ENCODE measurements at regions not wholly inside any gene's neighbourhood (a gene's known extent, or its start where the extent isn't known, plus 50 kb on each side); places are given as distances from the start of the nearest gene placed in this dataset.

DNA sequence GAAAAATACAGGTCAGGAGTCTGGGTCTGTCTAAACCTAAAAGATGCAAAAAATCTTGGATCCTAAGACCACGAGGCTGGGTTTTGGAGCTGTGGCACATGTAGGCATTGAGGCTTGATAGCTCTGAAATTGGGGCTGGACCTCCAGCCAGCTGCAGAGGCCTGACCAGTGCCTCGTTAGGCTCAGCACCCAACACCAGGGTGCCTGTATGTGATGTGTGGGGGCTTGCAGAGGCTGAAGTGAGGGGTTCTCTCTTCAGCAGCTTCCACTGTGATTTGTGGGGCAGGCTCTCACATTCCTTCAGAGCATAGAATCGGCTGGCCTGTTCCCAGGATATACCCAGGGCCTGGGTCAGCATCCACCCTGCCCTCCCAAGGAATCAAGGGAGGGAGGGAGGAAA lies 247.8 kb downstream of the BUB3 start:
- ATAC-seq (no peak), DNase-seq (no peak)
- peaks cover 0 to 30% (median 11%) of the 10 kb centered on the region in 12 donors for H3K9me3 ChIP-seq
- TF ChIP-seq, protein P1, sequence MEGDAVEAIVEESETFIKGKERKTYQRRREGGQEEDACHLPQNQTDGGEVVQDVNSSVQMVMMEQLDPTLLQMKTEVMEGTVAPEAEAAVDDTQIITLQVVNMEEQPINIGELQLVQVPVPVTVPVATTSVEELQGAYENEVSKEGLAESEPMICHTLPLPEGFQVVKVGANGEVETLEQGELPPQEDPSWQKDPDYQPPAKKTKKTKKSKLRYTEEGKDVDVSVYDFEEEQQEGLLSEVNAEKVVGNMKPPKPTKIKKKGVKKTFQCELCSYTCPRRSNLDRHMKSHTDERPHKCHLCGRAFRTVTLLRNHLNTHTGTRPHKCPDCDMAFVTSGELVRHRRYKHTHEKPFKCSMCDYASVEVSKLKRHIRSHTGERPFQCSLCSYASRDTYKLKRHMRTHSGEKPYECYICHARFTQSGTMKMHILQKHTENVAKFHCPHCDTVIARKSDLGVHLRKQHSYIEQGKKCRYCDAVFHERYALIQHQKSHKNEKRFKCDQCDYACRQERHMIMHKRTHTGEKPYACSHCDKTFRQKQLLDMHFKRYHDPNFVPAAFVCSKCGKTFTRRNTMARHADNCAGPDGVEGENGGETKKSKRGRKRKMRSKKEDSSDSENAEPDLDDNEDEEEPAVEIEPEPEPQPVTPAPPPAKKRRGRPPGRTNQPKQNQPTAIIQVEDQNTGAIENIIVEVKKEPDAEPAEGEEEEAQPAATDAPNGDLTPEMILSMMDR (IDR thresholded peaks at IDR 0.05): no peak
- TF ChIP-seq POLR2A (IDR thresholded peaks at IDR 0.05): no peak
- H3K4me1 ChIP-seq: no peaks in the 10 kb centered on the region
- H3K36me3 ChIP-seq: no peaks in the 10 kb centered on the region
- no peak overlapping the region for H3K4me3 ChIP-seq
- WGBS, 4 donors: 70 to 83% (median 76%) methylated on average over 3 of the region's 3 CpGs
- H3K27ac ChIP-seq: no peak overlapping the region
- intact Hi-C loops (cut with DNase I): no loop called here
- H3K27me3 ChIP-seq: no peaks in the 10 kb centered on the region

DNA sequence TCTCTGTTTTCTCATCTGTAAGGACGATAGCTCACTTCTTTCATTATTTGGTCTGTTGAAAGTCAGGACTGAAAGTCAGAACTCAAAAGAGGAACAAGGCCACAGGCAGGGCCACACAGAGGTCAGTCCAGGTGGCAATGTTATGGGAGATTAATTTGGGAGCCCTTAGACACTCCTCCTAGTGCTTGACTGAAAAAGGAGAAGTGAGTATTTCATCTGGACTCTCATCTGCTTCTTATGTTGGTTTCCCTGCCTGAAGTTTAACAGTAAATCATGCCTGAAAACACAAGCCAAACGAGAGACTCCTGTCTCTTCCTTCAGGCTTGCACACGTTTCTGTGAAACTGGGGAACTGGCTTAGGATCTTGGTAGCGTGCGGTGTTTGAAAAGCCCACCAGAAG lies 248.5 kb downstream of the BUB3 start:
- no peak overlapping the region for H3K4me3 ChIP-seq
- intact Hi-C loops (cut with DNase I): no loop called here
- H3K27ac ChIP-seq: no peak overlapping the region
- no peaks in the 10 kb centered on the region for H3K36me3 ChIP-seq
- ATAC-seq (no peak), DNase-seq (no peak)
- H3K9me3 ChIP-seq: peaks cover 0 to 30% (median 11%) of the 10 kb centered on the region in 12 donors
- no peaks in the 10 kb centered on the region for H3K27me3 ChIP-seq
- TF ChIP-seq, protein P1 (IDR thresholded peaks at IDR 0.05): no peak
- TF ChIP-seq POLR2A (IDR thresholded peaks at IDR 0.05): no peak
- WGBS, 4 donors: 72 to 87% (median 75%) methylated on average over 5 of the region's 5 CpGs
- H3K4me1 ChIP-seq: no peaks in the 10 kb centered on the region

DNA sequence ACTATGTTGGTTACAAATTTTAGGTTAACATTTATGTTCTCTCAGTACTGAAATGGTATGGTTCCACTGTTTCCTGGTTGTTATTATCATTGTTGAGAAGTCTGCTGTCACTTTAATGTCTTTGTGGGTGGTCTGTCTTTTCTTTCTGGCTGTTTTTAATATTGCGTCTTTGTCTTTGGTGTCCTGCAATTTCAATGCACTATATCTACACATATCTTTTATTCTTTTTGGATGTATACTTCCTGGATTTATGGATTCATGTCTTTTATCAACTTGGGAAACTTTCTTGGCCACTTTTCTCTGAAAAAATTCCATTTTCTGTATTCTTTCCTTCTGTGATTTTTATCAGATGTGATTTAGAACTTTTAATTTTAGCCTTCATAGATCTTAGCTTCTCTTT lies 250.2 kb downstream of the BUB3 start:
- intact Hi-C loops (cut with DNase I): no loop called here
- 89 to 96% (median 94%) methylated on average over 1 of the region's 1 CpG for WGBS, 4 donors
- no peaks in the 10 kb centered on the region for H3K36me3 ChIP-seq

DNA sequence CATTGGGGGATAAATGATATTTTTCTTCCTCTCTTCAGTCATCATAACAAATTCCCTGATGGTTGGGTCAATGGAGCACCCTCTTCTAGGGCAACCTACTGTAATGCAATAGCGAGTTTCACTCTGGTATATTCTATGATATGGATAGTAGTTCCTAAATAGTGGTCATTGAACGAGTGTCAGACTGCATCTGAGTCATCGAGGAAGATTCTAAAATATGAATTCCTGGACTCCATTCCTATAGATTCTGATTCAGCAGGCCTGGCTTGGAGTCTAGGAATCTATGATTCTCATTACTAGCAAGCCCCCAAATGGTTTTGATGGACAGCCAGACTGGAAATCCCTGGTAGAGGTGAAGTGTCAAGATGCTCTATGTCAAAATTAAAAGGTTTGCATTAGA lies 254.5 kb downstream of the BUB3 start:
- no peaks in the 10 kb centered on the region for H3K4me1 ChIP-seq
- no peaks in the 10 kb centered on the region for H3K36me3 ChIP-seq
- ATAC-seq (no peak), DNase-seq (no peak)
- no peak overlapping the region for H3K4me3 ChIP-seq
- WGBS, 4 donors: 75 to 78% (median 77%) methylated on average over 3 of the region's 3 CpGs
- TF ChIP-seq, protein P1 (IDR thresholded peaks at IDR 0.05): no peak
- no peak for TF ChIP-seq POLR2A (IDR thresholded peaks at IDR 0.05)
- intact Hi-C loops (cut with DNase I): no loop called here
- no peak overlapping the region for H3K27ac ChIP-seq
- peaks cover 0 to 3% (median 0%) of the 10 kb centered on the region in 9 donors for H3K27me3 ChIP-seq
- H3K9me3 ChIP-seq: peaks cover 0 to 16% (median 10%) of the 10 kb centered on the region in 12 donors

More for the DNA sequence above, 250.2 kb downstream of the BUB3 start:
- DNase-seq (no peak), ATAC-seq (no peak)
- Histone ChIP-seq H3K9me3 (peaks cover 0 to 24% (median 11%) of the 10 kb centered on the region in 12 donors), H3K4me1 (no peaks in the 10 kb centered on the region), H3K4me3 (no peak overlapping the region), H3K27ac (no peak overlapping the region), H3K27me3 (no peaks in the 10 kb centered on the region)
- no peak for TF ChIP-seq POLR2A (IDR thresholded peaks at IDR 0.05)
- TF ChIP-seq, protein P1 (IDR thresholded peaks at IDR 0.05): no peak
